HCT116 (cell line): ENCODE measurements at regions not wholly inside any gene's neighbourhood (a gene's known extent, or its start where the extent isn't known, plus 50 kb on each side); places are given as distances from the start of the nearest gene placed in this dataset.
"Not testable (repeated sequence)": the region's sequence is repeated elsewhere in the genome, so short reads cannot be mapped to it uniquely, and the experiment has no call there.

Experiments
- ATAC-seq: fragments of 200-7000 bp; cut with Tn5 transposase; 2 replicates; pipeline ENCODE4 v1.9.1; 2020; ENCODE audit warnings: mild to moderate bottlenecking, moderate library complexity
- BruUV-seq: library from RNA; stranded (reverse); fragments of 400-500 nt; replicated peaks from 2 replicates; lab custom pipeline; 2021; lab: Mats Ljungman, UMichigan
- CTCF ChIA-PET: fragments of 300-600 bp; sonication (Branson Sonifier 250); formaldehyde crosslinking; loops from one replicate; lab custom pipeline; 2021; ENCODE audit warnings: antibody characterized with exemption; lab: Charles Lee
- POLR2A ChIA-PET: fragments of 300-600, 350-600 bp; sonication (Branson Sonifier 250); formaldehyde crosslinking; loops from one replicate; lab custom pipeline; 2021; ENCODE audit warnings: antibody characterized with exemption; lab: Charles Lee
- RAD21 ChIA-PET, 2 experiments: fragments of 300-600 bp; sonication (Branson Sonifier 250); formaldehyde crosslinking; loops; one replicate each; lab custom pipeline; 2023; ENCODE audit warnings: low total read pairs in 2 of 2; ENCODE audit not compliant: uncharacterized antibody in 2 of 2, unreplicated experiment in 2 of 2, low non-redundant PET in 1 of 2; lab: Charles Lee
- DNase-seq: peaks from one replicate; pipeline ENCODE4 v3.0.0-alpha.2; 2010; ENCODE audit warnings: low read depth, low spot score
- H2AFZ ChIP-seq: fragments of 200-600 bp; shearing (Covaris generic), sonication (generic); 2 replicates; pipeline ENCODE4 v1.6.1; 2017; ENCODE audit warnings: low read depth, mixed run types, mixed read lengths, antibody characterized with exemption, low read length; ENCODE audit not compliant: poor library complexity, severe bottlenecking
- H3K27ac ChIP-seq: 2 replicates; pipeline ENCODE4 v1.5.1; 2012; ENCODE audit warnings: low read depth, low read length
- H3K27me3 ChIP-seq: fragments of 200-600 bp; sonication (generic); 2 replicates; pipeline ENCODE4 v1.6.1; 2016; ENCODE audit warnings: mixed run types, low read length, mixed read lengths; ENCODE audit not compliant: insufficient read depth
- H3K36me3 ChIP-seq, 2 experiments: fragments of 200-500 bp in 1 of 2; fragments of 200-600 bp in 1 of 2; sonication (Bioruptor generic) in 1 of 2; sonication (generic) in 1 of 2; 2 replicates each; pipeline versions ENCODE4 v1.5.1 to v1.6.1; 2014 to 2016; ENCODE audit warnings: low read length in 2 of 2, inconsistent platforms in 1 of 2, mixed read lengths in 1 of 2, mixed run types in 1 of 2; ENCODE audit not compliant: insufficient read depth in 2 of 2, control insufficient read depth in 1 of 2
- H3K4me1 ChIP-seq, 2 experiments: fragments of 200-600 bp in 1 of 2; sonication (generic) in 1 of 2; 2 replicates each; pipeline versions ENCODE4 v1.5.1 to v1.6.1; 2012 to 2017; ENCODE audit warnings: low read length in 2 of 2, inconsistent platforms in 1 of 2, mild to moderate bottlenecking in 1 of 2, mixed read lengths in 1 of 2, mixed run types in 1 of 2, moderate library complexity in 1 of 2; ENCODE audit not compliant: insufficient read depth in 2 of 2, control insufficient read depth in 1 of 2
- H3K4me2 ChIP-seq: fragments of 200-600 bp; sonication (generic); 2 replicates; pipeline ENCODE4 v1.6.1; 2017; ENCODE audit warnings: mixed run types, low read length, mixed read lengths
- H3K4me3 ChIP-seq, 2 experiments: fragments of 200-600 bp in 1 of 2; sonication (generic) in 1 of 2; replicated peaks in 1 of 2; 2 replicates each; pipeline ENCODE4 v1.5.1; 2011 to 2016; ENCODE audit warnings: low read length in 2 of 2, control low read depth in 1 of 2, low read depth in 1 of 2, mild to moderate bottlenecking in 1 of 2, mixed read lengths in 1 of 2, mixed run types in 1 of 2
- H3K79me2 ChIP-seq: fragments of 200-600 bp; sonication (generic); 2 replicates; pipeline ENCODE4 v1.6.1; 2017; ENCODE audit warnings: mild to moderate bottlenecking, mixed run types, low read length, moderate library complexity, mixed read lengths; ENCODE audit not compliant: insufficient read depth
- H3K9ac ChIP-seq: fragments of 200-600 bp; sonication (generic); 2 replicates; pipeline ENCODE4 v1.6.1; 2016; ENCODE audit warnings: low read length, mixed read lengths
- H3K9me2 ChIP-seq: fragments of 200-600 bp; sonication (generic), shearing (Covaris generic); 2 replicates; pipeline ENCODE4 v1.6.1; 2017; ENCODE audit warnings: mixed run types, mild to moderate bottlenecking, moderate library complexity; ENCODE audit not compliant: insufficient read depth
- H3K9me3 ChIP-seq, 2 experiments: fragments of 200-500 bp in 1 of 2; fragments of 200-600 bp in 1 of 2; sonication (Bioruptor generic) in 1 of 2; sonication (generic) in 1 of 2; 2 replicates each; pipeline ENCODE4 v1.6.1; 2014 to 2017; ENCODE audit warnings: low read length in 2 of 2, mixed read lengths in 2 of 2, inconsistent platforms in 1 of 2, low read depth in 1 of 2, mild to moderate bottlenecking in 1 of 2, mixed run types in 1 of 2, moderate library complexity in 1 of 2; ENCODE audit not compliant: control insufficient read depth in 1 of 2, insufficient read depth in 1 of 2
- H4K20me1 ChIP-seq: fragments of 200-600 bp; sonication (generic), shearing (Covaris generic); 2 replicates; pipeline ENCODE4 v1.6.1; 2017; ENCODE audit warnings: mixed run types, mild to moderate bottlenecking, moderate library complexity; ENCODE audit not compliant: insufficient read depth
- CBX3 ChIP-seq: IDR thresholded peaks from 2 replicates; pipeline ENCODE4 v1.6.1; 2012; ENCODE audit warnings: low read depth
- CEBPB ChIP-seq: IDR thresholded peaks from 2 replicates; pipeline ENCODE4 v1.6.1; 2012; ENCODE audit warnings: low read depth
- FOSL1 ChIP-seq: IDR thresholded peaks from 2 replicates; pipeline ENCODE4 v1.6.1; 2012; ENCODE audit warnings: low read depth
- JUND ChIP-seq: IDR thresholded peaks from 2 replicates; pipeline ENCODE4 v1.6.1; 2012
- POLR2A ChIP-seq: IDR thresholded peaks from 2 replicates; pipeline ENCODE4 v1.7.0; 2011; ENCODE audit warnings: borderline replicate concordance; ENCODE audit not compliant: insufficient read depth, insufficient read length; ENCODE audit errors: extremely low read depth
- RAD21 ChIP-seq: IDR thresholded peaks from 2 replicates; pipeline ENCODE4 v1.6.1; 2012; ENCODE audit warnings: low read depth, mild to moderate bottlenecking
- REST ChIP-seq: IDR thresholded peaks from 2 replicates; pipeline ENCODE4 v1.6.1; 2012; ENCODE audit warnings: low read depth
- SIN3A ChIP-seq: IDR thresholded peaks from 2 replicates; pipeline ENCODE4 v1.6.1; 2012; ENCODE audit warnings: low read depth
- SP1 ChIP-seq: IDR thresholded peaks from 2 replicates; pipeline ENCODE4 v1.6.1; 2012; ENCODE audit warnings: low read depth
- TCF7L2 ChIP-seq: IDR thresholded peaks from 2 replicates; pipeline ENCODE4 v1.7.0; 2011; ENCODE audit warnings: borderline replicate concordance, inconsistent platforms; ENCODE audit not compliant: insufficient read depth, insufficient read length; ENCODE audit errors: extremely low read depth
- intact Hi-C: fragments of 100-400 bp; cut with micrococcal nuclease; formaldehyde crosslinking; loops from 2 replicates; pipeline ENCODE4 v1.10.0; 2022
- TF ChIP-seq, protein P1 (sequence below): IDR thresholded peaks from 2 replicates; pipeline ENCODE4 v1.6.1; 2012
- TF ChIP-seq, protein P2 (sequence below): IDR thresholded peaks from 2 replicates; pipeline ENCODE4 v1.6.1; 2011; ENCODE audit warnings: mild to moderate bottlenecking, low read length, moderate library complexity; ENCODE audit not compliant: insufficient replicate concordance; ENCODE audit errors: extremely low read depth

- H3K9me3 ChIP-seq, H3K27me3 ChIP-seq, DNase-seq, ATAC-seq, H3K9me2 ChIP-seq, H4K20me1 ChIP-seq, H3K4me3 ChIP-seq, RAD21 ChIA-PET, H2AFZ ChIP-seq, POLR2A ChIA-PET, BruUV-seq, H3K4me2 ChIP-seq, H3K4me1 ChIP-seq, H3K9ac ChIP-seq, CTCF ChIA-PET, H3K36me3 ChIP-seq, H3K27ac ChIP-seq, intact Hi-C loops, H3K79me2 ChIP-seq: not testable (repeated sequence)
Observed at GRCh38 chr6:81869749-81870508, 117.4 kb upstream of the TENT5A start.

- DNase-seq (no peak), ATAC-seq (no peak; the same call in 1 of the 2 replicates)
- ChIA-PET CTCF (no interaction called here), RAD21 (no interaction called here), POLR2A (no interaction called here)
- no peaks in the 10 kb centered on the region for H3K9me3 ChIP-seq
- no peak overlapping the region for H3K27ac ChIP-seq
- TF ChIP-seq RAD21, result no peak
- no peak for TF ChIP-seq TCF7L2
- TF ChIP-seq POLR2A, result no peak
- peak; percentile 65 for TF ChIP-seq JUND
- 0 out of 2 replicates have a peak, but pooled peaks have one; percentile 18 for TF ChIP-seq CEBPB
- TF ChIP-seq, protein P1, sequence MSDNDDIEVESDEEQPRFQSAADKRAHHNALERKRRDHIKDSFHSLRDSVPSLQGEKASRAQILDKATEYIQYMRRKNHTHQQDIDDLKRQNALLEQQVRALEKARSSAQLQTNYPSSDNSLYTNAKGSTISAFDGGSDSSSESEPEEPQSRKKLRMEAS, result no peak
- no peak for TF ChIP-seq SP1
- peak; percentile 72 for TF ChIP-seq FOSL1
- no peak for TF ChIP-seq SIN3A
- peak; percentile 34; the same call in 1 of the 2 replicates for TF ChIP-seq CBX3
- TF ChIP-seq, protein P2, sequence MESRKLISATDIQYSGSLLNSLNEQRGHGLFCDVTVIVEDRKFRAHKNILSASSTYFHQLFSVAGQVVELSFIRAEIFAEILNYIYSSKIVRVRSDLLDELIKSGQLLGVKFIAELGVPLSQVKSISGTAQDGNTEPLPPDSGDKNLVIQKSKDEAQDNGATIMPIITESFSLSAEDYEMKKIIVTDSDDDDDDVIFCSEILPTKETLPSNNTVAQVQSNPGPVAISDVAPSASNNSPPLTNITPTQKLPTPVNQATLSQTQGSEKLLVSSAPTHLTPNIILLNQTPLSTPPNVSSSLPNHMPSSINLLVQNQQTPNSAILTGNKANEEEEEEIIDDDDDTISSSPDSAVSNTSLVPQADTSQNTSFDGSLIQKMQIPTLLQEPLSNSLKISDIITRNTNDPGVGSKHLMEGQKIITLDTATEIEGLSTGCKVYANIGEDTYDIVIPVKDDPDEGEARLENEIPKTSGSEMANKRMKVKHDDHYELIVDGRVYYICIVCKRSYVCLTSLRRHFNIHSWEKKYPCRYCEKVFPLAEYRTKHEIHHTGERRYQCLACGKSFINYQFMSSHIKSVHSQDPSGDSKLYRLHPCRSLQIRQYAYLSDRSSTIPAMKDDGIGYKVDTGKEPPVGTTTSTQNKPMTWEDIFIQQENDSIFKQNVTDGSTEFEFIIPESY, result no peak
- no peak for TF ChIP-seq REST
- H2AFZ ChIP-seq, result no peak overlapping the region
- H3K4me2 ChIP-seq, result peak overlapping the region; percentile 23; the same call in 1 of the 2 replicates
- H3K79me2 ChIP-seq, result no peaks in the 10 kb centered on the region
- intact Hi-C loops, result no loop called here
- no peak overlapping the region for H3K9ac ChIP-seq
- peaks cover 0 to 9% of the 10 kb centered on the region in 2 experiments; a peak in 2 of 4 replicates for H3K4me1 ChIP-seq
- no peaks in the 10 kb centered on the region for H4K20me1 ChIP-seq
- no peak overlapping the region for H3K4me3 ChIP-seq
- H3K36me3 ChIP-seq, result no peaks in the 10 kb centered on the region
- no TSS peak for BruUV-seq
- no peaks in the 10 kb centered on the region for H3K9me2 ChIP-seq
- no peaks in the 10 kb centered on the region for H3K27me3 ChIP-seq
Observed at GRCh38 chr6:81865712-81866111, 113.2 kb upstream of the TENT5A start.
